Ishikawa (cell line): ENCODE measurements at regions not wholly inside any gene's neighbourhood (a gene's known extent, or its start where the extent isn't known, plus 50 kb on each side); places are given as distances from the start of the nearest gene placed in this dataset.

Experiments
- CEBPB ChIP-seq: IDR thresholded peaks from 2 replicates; pipeline ENCODE4 v1.6.1; 2012
- CREB1 ChIP-seq: IDR thresholded peaks from 2 replicates; pipeline ENCODE4 v1.6.1; 2012; ENCODE audit warnings: low read depth
- EGR1 ChIP-seq: IDR thresholded peaks from 2 replicates; pipeline ENCODE4 v1.6.1; 2012
- EP300 ChIP-seq: IDR thresholded peaks from 2 replicates; pipeline ENCODE4 v1.6.1; 2012; ENCODE audit warnings: borderline replicate concordance
- FOXM1 ChIP-seq: IDR thresholded peaks from 2 replicates; pipeline ENCODE4 v1.6.1; 2012; ENCODE audit warnings: low read depth, borderline replicate concordance
- NFIC ChIP-seq: IDR thresholded peaks from 2 replicates; pipeline ENCODE4 v1.6.1; 2012
- RAD21 ChIP-seq: IDR thresholded peaks from 2 replicates; pipeline ENCODE4 v1.6.1; 2012; ENCODE audit warnings: low read depth
- TAF1 ChIP-seq: IDR thresholded peaks from 2 replicates; pipeline ENCODE4 v1.6.1; 2012; ENCODE audit warnings: low read depth, mild to moderate bottlenecking
- TCF12 ChIP-seq: IDR thresholded peaks from 2 replicates; pipeline ENCODE4 v1.6.1; 2012; ENCODE audit warnings: low read depth
- TEAD4 ChIP-seq: IDR thresholded peaks from 2 replicates; pipeline ENCODE4 v1.6.1; 2012
- YY1 ChIP-seq: IDR thresholded peaks from 2 replicates; pipeline ENCODE4 v1.6.1; 2012; ENCODE audit warnings: low read depth
- ZBTB7A ChIP-seq: IDR thresholded peaks from 2 replicates; pipeline ENCODE4 v1.6.1; 2012; ENCODE audit warnings: low read depth
- TF ChIP-seq, protein P1 (sequence below): IDR thresholded peaks from 2 replicates; pipeline ENCODE4 v1.6.1; 2012; ENCODE audit warnings: low read depth, mild to moderate bottlenecking
- TF ChIP-seq, protein P2 (sequence below): IDR thresholded peaks from 2 replicates; pipeline ENCODE4 v1.6.1; 2012
- TF ChIP-seq, protein P3 (sequence below): IDR thresholded peaks from 2 replicates; pipeline ENCODE4 v1.6.1; 2012

DNA sequence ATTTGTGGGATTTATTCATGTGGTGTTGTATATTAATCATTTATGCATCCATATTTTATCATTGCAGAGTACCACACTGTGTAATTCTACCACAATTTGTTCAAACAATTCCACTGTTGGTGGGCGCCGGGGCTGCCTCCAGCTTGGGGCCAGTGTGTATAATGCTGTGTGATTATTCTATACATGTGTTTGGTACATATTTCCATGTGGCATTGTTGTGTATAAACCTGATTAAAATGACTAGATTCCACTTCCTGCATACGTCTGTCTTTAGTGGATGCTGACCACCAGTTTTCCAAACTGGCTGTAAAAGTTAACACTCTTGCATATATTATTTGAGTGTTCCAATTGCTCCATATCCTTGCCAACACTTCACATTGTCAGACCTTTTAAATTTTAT is 1213.8 kb downstream of the TBC1D22A start:
- TF ChIP-seq, protein P1, sequence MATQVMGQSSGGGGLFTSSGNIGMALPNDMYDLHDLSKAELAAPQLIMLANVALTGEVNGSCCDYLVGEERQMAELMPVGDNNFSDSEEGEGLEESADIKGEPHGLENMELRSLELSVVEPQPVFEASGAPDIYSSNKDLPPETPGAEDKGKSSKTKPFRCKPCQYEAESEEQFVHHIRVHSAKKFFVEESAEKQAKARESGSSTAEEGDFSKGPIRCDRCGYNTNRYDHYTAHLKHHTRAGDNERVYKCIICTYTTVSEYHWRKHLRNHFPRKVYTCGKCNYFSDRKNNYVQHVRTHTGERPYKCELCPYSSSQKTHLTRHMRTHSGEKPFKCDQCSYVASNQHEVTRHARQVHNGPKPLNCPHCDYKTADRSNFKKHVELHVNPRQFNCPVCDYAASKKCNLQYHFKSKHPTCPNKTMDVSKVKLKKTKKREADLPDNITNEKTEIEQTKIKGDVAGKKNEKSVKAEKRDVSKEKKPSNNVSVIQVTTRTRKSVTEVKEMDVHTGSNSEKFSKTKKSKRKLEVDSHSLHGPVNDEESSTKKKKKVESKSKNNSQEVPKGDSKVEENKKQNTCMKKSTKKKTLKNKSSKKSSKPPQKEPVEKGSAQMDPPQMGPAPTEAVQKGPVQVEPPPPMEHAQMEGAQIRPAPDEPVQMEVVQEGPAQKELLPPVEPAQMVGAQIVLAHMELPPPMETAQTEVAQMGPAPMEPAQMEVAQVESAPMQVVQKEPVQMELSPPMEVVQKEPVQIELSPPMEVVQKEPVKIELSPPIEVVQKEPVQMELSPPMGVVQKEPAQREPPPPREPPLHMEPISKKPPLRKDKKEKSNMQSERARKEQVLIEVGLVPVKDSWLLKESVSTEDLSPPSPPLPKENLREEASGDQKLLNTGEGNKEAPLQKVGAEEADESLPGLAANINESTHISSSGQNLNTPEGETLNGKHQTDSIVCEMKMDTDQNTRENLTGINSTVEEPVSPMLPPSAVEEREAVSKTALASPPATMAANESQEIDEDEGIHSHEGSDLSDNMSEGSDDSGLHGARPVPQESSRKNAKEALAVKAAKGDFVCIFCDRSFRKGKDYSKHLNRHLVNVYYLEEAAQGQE = no peak
- no peak for TF ChIP-seq TCF12

DNA sequence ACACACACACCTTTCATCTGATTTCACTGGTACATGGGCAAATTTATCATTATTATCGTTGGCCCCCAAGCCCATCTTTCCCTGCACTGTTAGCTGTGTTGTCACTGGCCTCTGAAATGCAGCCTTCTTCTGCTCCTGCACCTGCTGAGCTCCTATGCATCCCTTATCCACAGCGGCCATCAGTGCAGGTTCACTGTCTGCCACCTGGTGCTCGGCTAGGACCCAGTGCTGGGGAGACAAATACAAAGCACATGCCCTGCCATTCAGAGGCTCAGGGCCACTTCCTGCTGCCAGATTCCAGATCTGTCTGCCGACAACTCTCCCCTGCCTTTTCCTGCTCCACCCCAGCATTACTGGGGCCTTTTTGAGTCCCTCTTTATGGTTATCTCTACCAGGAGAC is 1205.4 kb downstream of the TBC1D22A start:
- TF ChIP-seq, protein P2, sequence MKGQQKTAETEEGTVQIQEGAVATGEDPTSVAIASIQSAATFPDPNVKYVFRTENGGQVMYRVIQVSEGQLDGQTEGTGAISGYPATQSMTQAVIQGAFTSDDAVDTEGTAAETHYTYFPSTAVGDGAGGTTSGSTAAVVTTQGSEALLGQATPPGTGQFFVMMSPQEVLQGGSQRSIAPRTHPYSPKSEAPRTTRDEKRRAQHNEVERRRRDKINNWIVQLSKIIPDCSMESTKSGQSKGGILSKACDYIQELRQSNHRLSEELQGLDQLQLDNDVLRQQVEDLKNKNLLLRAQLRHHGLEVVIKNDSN = no peak
- TF ChIP-seq EGR1 (no peak), TAF1 (no peak), TCF12 (no peak), TEAD4 (no peak), RAD21 (no peak), CREB1 (no peak), ZBTB7A (no peak), FOXM1 (no peak), YY1 (no peak), EP300 (no peak), NFIC (no peak), CEBPB (no peak)
- TF ChIP-seq, protein P1 = no peak
- TF ChIP-seq, protein P3, sequence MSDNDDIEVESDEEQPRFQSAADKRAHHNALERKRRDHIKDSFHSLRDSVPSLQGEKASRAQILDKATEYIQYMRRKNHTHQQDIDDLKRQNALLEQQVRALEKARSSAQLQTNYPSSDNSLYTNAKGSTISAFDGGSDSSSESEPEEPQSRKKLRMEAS = no peak

DNA sequence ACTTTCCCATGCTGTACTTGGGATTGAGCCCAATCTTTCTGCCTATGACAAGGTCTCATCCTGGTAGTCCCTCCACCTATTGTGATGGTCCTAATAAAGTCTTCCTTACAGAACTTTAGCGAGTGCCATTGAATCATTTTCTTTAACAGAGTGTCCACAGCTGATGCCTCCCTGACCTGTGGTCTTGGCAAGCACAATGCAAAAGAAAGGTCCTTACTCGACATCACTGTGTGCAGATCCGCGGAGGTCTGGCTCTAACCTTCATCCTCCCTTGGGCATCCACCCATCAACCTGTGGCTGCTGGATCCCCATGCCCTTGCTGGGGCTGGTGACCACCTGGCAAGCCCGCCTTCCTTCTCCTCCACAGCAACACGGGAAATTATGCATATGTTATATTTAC is 1203.9 kb downstream of the TBC1D22A start:
- TF ChIP-seq, protein P2 = no peak
- TF ChIP-seq FOXM1 (no peak), NFIC (no peak), YY1 (no peak), TAF1 (no peak), EP300 (no peak), TCF12 (no peak), CEBPB (no peak), ZBTB7A (no peak), EGR1 (no peak), TEAD4 (no peak), CREB1 (no peak)
- TF ChIP-seq, protein P1 = no peak
- TF ChIP-seq, protein P3 = no peak

DNA sequence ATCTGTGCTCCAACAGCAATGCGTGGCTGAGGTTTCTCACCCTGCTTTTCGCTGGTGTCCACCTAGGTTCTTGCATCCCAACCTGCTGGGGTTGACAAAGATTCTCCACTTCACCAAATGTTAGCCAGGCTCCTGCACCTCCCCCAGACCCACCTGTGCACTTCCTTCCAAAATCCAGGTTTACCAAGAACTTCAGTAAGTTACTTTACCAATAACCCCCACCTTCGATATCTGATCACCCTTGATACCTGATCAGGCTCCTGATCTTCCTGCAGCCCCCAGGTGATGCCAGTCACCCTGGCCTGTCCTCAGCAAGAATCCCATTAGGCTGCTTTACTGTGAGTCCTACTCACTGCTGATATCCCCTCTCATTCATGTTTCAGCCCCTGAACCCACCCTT is 1203.4 kb downstream of the TBC1D22A start:
- no peak for TF ChIP-seq TAF1

DNA sequence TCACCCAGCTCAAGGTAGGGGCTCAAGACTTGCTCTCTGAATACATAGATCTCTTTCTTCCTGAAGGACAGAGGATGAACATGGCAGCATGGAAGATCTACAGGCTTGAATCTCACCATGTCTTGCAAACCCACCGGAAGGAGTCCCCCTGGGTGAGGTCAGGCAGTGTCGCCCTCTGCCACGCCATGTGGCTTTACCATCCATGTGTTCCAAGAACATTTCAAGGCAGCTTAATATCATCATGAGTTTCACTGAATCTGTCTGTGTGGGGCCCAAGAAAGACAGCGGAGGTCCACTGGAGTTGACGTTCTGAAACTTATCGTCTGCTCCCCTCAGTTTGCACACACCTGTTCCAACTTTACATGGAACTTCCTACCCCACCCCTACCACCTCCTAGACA is 1202.6 kb downstream of the TBC1D22A start:
- TF ChIP-seq, protein P1 = no peak
- TF ChIP-seq CREB1 (no peak), FOXM1 (no peak), NFIC (no peak), CEBPB (no peak), EP300 (no peak), YY1 (no peak), RAD21 (no peak), ZBTB7A (no peak), TCF12 (no peak), EGR1 (no peak), TEAD4 (no peak)
- TF ChIP-seq, protein P3 = no peak
- TF ChIP-seq, protein P2 = no peak
